ENCODE measurements at regions not wholly inside any gene's neighbourhood (a gene's known extent, or its start where the extent isn't known, plus 50 kb on each side); places are given as distances from the start of the nearest gene placed in this dataset.

- Histone ChIP-seq H3K36me3 (ENCODE audit: control insufficient read depth in 2 of 2, insufficient read depth in 2 of 2, low read length in 1 of 2) (no peaks in the 10 kb centered on the region), H3K4me1 (ENCODE audit: control insufficient read depth in 2 of 2, insufficient read depth in 2 of 2, low read length in 2 of 2) (peaks cover 5 to 7% of the 10 kb centered on the region in 2 donors), H3K27me3 (ENCODE audit: control insufficient read depth in 2 of 2, insufficient read depth in 1 of 2, low read length in 1 of 2) (no peaks in the 10 kb centered on the region), H3K27ac (ENCODE audit: low read depth in 1 of 2, low read length in 1 of 2) (no peak overlapping the region), H3K9me3 (ENCODE audit: control insufficient read depth in 2 of 2, insufficient read depth in 1 of 2, low read length in 1 of 2) (no peaks in the 10 kb centered on the region), H3K4me3 (ENCODE audit: low read length in 2 of 2) (no peak overlapping the region)
- 41% methylated on average over 8 of the region's 8 CpGs for WGBS
- DNase-seq (ENCODE audit: low read depth in 6 of 9, low spot score in 9 of 9) = no peak
Observed at GRCh38 chr11:86182976-86183584, 61.5 kb upstream of the EED start.

DNA sequence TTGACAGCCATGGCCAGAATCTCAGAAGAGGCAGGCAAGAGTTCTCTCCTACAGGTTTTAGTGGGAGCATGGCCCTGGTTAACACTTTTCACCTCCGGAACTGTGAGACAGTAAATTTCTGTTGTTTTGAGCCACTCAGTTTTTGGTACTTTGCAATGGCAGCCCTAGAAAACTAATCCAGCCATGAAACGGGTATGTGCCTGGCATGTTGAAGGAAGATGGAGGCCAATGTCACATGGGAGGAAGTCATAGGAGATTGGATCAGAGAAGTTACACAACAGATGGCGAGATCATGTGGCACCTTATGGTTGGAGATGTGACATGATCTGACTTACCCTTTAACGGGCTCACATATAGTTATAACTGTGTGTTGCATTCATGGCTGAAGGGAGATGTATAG lies 63.2 kb upstream of the EED start:
- 82% methylated on average over 4 of the region's 4 CpGs for WGBS
- peaks cover 5 to 9% of the 10 kb centered on the region in 2 donors for H3K4me1 ChIP-seq (ENCODE audit: control insufficient read depth in 2 of 2, insufficient read depth in 2 of 2, low read length in 2 of 2)
- H3K27me3 ChIP-seq (ENCODE audit: control insufficient read depth in 2 of 2, insufficient read depth in 1 of 2, low read length in 1 of 2) = no peaks in the 10 kb centered on the region
- DNase-seq (ENCODE audit: low read depth in 6 of 9, low spot score in 9 of 9) = no peak
- H3K9me3 ChIP-seq (ENCODE audit: control insufficient read depth in 2 of 2, insufficient read depth in 1 of 2, low read length in 1 of 2) = no peaks in the 10 kb centered on the region
- H3K27ac ChIP-seq (ENCODE audit: low read depth in 1 of 2, low read length in 1 of 2) = peak overlapping the region in 1 of 2 donors; percentile 64
- no peaks in the 10 kb centered on the region for H3K36me3 ChIP-seq (ENCODE audit: control insufficient read depth in 2 of 2, insufficient read depth in 2 of 2, low read length in 1 of 2)
- H3K4me3 ChIP-seq (ENCODE audit: low read length in 2 of 2) = no peak overlapping the region

GRCh38 chr11:86180851-86181250 lies 63.7 kb upstream of the EED start:
- H3K4me3 ChIP-seq (ENCODE audit: low read length in 2 of 2) = no peak overlapping the region
- DNase-seq (ENCODE audit: low read depth in 6 of 9, low spot score in 9 of 9) = no peak
- no peaks in the 10 kb centered on the region for H3K36me3 ChIP-seq (ENCODE audit: control insufficient read depth in 2 of 2, insufficient read depth in 2 of 2, low read length in 1 of 2)
- WGBS = 27% methylated on average over 4 of the region's 4 CpGs
- H3K27me3 ChIP-seq (ENCODE audit: control insufficient read depth in 2 of 2, insufficient read depth in 1 of 2, low read length in 1 of 2) = no peaks in the 10 kb centered on the region
- no peaks in the 10 kb centered on the region for H3K9me3 ChIP-seq (ENCODE audit: control insufficient read depth in 2 of 2, insufficient read depth in 1 of 2, low read length in 1 of 2)
- H3K4me1 ChIP-seq (ENCODE audit: control insufficient read depth in 2 of 2, insufficient read depth in 2 of 2, low read length in 2 of 2) = peaks cover 5 to 9% of the 10 kb centered on the region in 2 donors
- H3K27ac ChIP-seq (ENCODE audit: low read depth in 1 of 2, low read length in 1 of 2) = peak overlapping the region in 1 of 2 donors; percentile 64

DNA sequence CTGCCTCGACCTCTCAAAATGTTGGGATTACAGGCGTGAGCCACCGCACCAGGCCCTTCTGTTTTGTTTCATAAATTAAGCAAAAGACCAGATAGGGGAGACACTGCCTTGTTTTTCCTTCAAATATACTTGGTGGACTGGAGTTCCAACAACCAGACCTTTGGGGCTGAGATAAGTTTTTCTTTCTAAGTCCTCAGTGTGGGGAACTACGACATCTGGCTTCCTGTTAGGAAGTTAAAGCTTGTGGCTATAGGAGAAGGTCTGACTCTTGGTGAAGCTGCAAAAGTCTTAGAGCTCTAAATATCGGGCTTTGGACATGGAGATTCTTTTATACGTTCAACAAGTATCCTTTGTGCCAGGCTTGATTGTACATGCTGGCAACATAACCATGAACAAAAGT lies 64.1 kb upstream of the EED start:
- no peaks in the 10 kb centered on the region for H3K9me3 ChIP-seq (ENCODE audit: control insufficient read depth in 2 of 2, insufficient read depth in 1 of 2, low read length in 1 of 2)

DNA sequence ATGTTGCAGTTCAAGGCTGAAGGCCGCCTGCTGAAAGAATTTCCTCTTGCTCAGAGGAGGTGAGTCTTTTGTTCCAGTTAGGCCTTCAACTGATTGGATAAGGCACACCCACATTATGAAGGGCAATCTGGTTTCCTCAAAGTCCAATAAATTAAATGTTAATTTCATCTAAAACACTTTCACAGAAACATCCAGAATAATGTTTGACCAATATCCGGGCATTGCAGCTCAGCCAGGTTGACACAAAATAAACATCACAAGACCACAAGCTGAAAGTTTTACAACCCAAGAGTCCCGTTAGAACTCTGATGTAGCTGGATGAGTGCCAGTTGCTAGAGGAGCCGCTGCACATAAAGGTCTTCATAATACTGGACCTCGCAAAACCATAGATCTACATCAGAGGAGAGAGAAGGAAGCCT lies 64.9 kb upstream of the EED start:
- Histone ChIP-seq H3K4me1 (ENCODE audit: control insufficient read depth in 2 of 2, insufficient read depth in 2 of 2, low read length in 2 of 2) (peaks cover 5 to 10% of the 10 kb centered on the region in 2 donors), H3K27me3 (ENCODE audit: control insufficient read depth in 2 of 2, insufficient read depth in 1 of 2, low read length in 1 of 2) (no peaks in the 10 kb centered on the region), H3K27ac (ENCODE audit: low read depth in 1 of 2, low read length in 1 of 2) (no peak overlapping the region), H3K9me3 (ENCODE audit: control insufficient read depth in 2 of 2, insufficient read depth in 1 of 2, low read length in 1 of 2) (no peaks in the 10 kb centered on the region), H3K4me3 (ENCODE audit: low read length in 2 of 2) (no peak overlapping the region), H3K36me3 (ENCODE audit: control insufficient read depth in 2 of 2, insufficient read depth in 2 of 2, low read length in 1 of 2) (no peaks in the 10 kb centered on the region)
- no peak for DNase-seq (ENCODE audit: low read depth in 6 of 9, low spot score in 9 of 9)
- WGBS = 74% methylated on average over 5 of the region's 5 CpGs

More for the DNA sequence above, 64.1 kb upstream of the EED start:
- 33% methylated on average over 6 of the region's 6 CpGs for WGBS
- Histone ChIP-seq H3K4me3 (ENCODE audit: low read length in 2 of 2) (no peak overlapping the region), H3K27ac (ENCODE audit: low read depth in 1 of 2, low read length in 1 of 2) (peak overlapping the region in 1 of 2 donors; percentile 27), H3K4me1 (ENCODE audit: control insufficient read depth in 2 of 2, insufficient read depth in 2 of 2, low read length in 2 of 2) (peaks cover 5 to 9% of the 10 kb centered on the region in 2 donors), H3K27me3 (ENCODE audit: control insufficient read depth in 2 of 2, insufficient read depth in 1 of 2, low read length in 1 of 2) (no peaks in the 10 kb centered on the region), H3K36me3 (ENCODE audit: control insufficient read depth in 2 of 2, insufficient read depth in 2 of 2, low read length in 1 of 2) (no peaks in the 10 kb centered on the region)
- DNase-seq (ENCODE audit: low read depth in 6 of 9, low spot score in 9 of 9) = no peak

DNA sequence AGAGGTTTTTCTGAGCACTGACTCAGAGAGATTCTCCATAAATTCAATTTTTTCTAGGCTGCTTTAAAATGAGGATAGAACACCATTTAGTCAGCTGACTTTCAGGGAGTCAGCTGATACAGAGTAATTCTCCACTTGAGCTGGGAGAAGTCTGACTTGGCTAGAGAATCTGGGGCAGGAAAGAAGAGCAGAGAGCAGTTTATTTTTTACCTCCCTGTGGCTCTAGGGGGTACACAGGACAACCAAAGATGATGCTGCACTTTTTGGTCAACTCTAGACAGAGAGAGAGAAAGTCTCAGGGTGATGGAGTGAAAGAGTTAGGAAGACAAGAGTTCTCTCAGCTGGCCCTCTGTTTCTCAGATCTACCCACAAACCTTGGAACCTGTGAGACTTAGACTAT lies 67.3 kb upstream of the EED start:
- Histone ChIP-seq H3K27me3 (ENCODE audit: control insufficient read depth in 2 of 2, insufficient read depth in 1 of 2, low read length in 1 of 2) (no peaks in the 10 kb centered on the region), H3K4me1 (ENCODE audit: control insufficient read depth in 2 of 2, insufficient read depth in 2 of 2, low read length in 2 of 2) (peaks cover 0 to 23% of the 10 kb centered on the region in 2 donors), H3K27ac (ENCODE audit: low read depth in 1 of 2, low read length in 1 of 2) (no peak overlapping the region), H3K36me3 (ENCODE audit: control insufficient read depth in 2 of 2, insufficient read depth in 2 of 2, low read length in 1 of 2) (no peaks in the 10 kb centered on the region), H3K9me3 (ENCODE audit: control insufficient read depth in 2 of 2, insufficient read depth in 1 of 2, low read length in 1 of 2) (no peaks in the 10 kb centered on the region), H3K4me3 (ENCODE audit: low read length in 2 of 2) (no peak overlapping the region)
- no peak for DNase-seq (ENCODE audit: low read depth in 6 of 9, low spot score in 9 of 9)

DNA sequence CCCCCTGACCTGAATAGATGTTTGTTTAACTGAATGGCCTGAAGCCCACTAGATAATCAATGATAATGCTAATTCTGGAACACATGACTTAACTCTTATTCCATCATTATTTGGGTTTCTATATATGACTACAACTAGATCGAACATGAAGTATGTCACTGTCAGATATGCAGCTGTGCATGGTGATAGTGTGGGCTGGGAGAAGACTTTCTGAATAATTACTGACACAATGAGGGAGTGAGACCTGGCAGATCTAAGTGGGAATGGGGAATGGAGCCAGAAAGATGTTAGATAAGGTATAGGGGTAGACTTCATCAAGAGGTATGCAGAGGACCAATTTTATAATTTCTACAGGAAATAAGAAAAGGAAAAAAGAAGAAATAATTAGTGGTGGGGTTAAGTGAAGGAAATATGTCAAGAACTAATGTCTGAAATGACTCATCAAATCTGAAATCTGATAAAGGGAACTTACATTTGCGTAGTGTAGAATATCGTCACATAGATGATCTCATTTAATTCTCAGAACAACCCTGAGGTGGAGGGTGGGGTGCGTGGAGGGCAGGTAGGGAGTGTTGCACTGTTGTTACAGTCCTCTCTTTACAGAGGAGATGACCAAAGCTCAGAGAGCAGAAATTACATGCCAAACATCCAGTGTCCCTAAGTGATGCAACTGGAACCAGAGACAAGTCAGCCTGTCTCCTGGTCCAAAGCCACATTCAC lies 68.2 kb upstream of the EED start:
- H3K4me3 ChIP-seq (ENCODE audit: low read length in 2 of 2) = no peak overlapping the region
- peaks cover 0 to 23% of the 10 kb centered on the region in 2 donors for H3K4me1 ChIP-seq (ENCODE audit: control insufficient read depth in 2 of 2, insufficient read depth in 2 of 2, low read length in 2 of 2)
- H3K27ac ChIP-seq (ENCODE audit: low read depth in 1 of 2, low read length in 1 of 2) = no peak overlapping the region
- H3K36me3 ChIP-seq (ENCODE audit: control insufficient read depth in 2 of 2, insufficient read depth in 2 of 2, low read length in 1 of 2) = no peaks in the 10 kb centered on the region
- H3K9me3 ChIP-seq (ENCODE audit: control insufficient read depth in 2 of 2, insufficient read depth in 1 of 2, low read length in 1 of 2) = no peaks in the 10 kb centered on the region
- 77% methylated on average over 4 of the region's 4 CpGs for WGBS
- H3K27me3 ChIP-seq (ENCODE audit: control insufficient read depth in 2 of 2, insufficient read depth in 1 of 2, low read length in 1 of 2) = no peaks in the 10 kb centered on the region
- no peak for DNase-seq (ENCODE audit: low read depth in 6 of 9, low spot score in 9 of 9)

GRCh38 chr11:86175626-86176025 lies 68.9 kb upstream of the EED start:
- H3K27ac ChIP-seq (ENCODE audit: low read depth in 1 of 2, low read length in 1 of 2) = no peak overlapping the region
- 98% methylated on average over 2 of the region's 2 CpGs for WGBS

DNA sequence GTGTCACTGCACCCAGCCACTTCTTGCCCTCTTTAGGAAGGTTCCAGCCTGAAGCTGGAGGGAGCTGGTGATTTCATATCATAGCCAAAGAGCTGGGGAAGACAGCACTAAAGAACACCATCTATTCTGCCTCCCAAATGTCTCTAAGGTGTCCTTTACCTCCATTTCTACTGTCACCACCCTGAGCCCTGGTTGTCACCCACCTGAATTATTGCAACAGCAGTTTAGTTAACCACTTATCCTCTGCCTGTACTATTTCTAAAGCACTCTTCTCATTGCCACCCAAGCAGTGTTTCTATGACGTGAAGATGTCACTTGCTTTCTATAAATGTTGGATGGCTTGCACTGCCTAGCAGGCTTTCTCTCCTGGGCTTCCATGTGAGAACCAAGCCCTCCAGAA lies 69.4 kb upstream of the EED start:
- no peaks in the 10 kb centered on the region for H3K27me3 ChIP-seq (ENCODE audit: control insufficient read depth in 2 of 2, insufficient read depth in 1 of 2, low read length in 1 of 2)
- whole genome bisulfite sequencing = 98% methylated on average over 1 of the region's 1 CpG

More at GRCh38 chr11:86175626-86176025, 68.9 kb upstream of the EED start:
- Histone ChIP-seq H3K9me3 (ENCODE audit: control insufficient read depth in 2 of 2, insufficient read depth in 1 of 2, low read length in 1 of 2) (no peaks in the 10 kb centered on the region), H3K36me3 (ENCODE audit: control insufficient read depth in 2 of 2, insufficient read depth in 2 of 2, low read length in 1 of 2) (no peaks in the 10 kb centered on the region), H3K4me1 (ENCODE audit: control insufficient read depth in 2 of 2, insufficient read depth in 2 of 2, low read length in 2 of 2) (peaks cover 0 to 22% of the 10 kb centered on the region in 2 donors), H3K27me3 (ENCODE audit: control insufficient read depth in 2 of 2, insufficient read depth in 1 of 2, low read length in 1 of 2) (no peaks in the 10 kb centered on the region), H3K4me3 (ENCODE audit: low read length in 2 of 2) (no peak overlapping the region)
- DNase-seq (ENCODE audit: low read depth in 6 of 9, low spot score in 9 of 9) = no peak

More for the DNA sequence above, 69.4 kb upstream of the EED start:
- no peaks in the 10 kb centered on the region for H3K9me3 ChIP-seq (ENCODE audit: control insufficient read depth in 2 of 2, insufficient read depth in 1 of 2, low read length in 1 of 2)
- H3K27ac ChIP-seq (ENCODE audit: low read depth in 1 of 2, low read length in 1 of 2) = no peak overlapping the region
- no peaks in the 10 kb centered on the region for H3K36me3 ChIP-seq (ENCODE audit: control insufficient read depth in 2 of 2, insufficient read depth in 2 of 2, low read length in 1 of 2)
- no peak overlapping the region for H3K4me3 ChIP-seq (ENCODE audit: low read length in 2 of 2)
- DNase-seq (ENCODE audit: low read depth in 6 of 9, low spot score in 9 of 9) = no peak
- H3K4me1 ChIP-seq (ENCODE audit: control insufficient read depth in 2 of 2, insufficient read depth in 2 of 2, low read length in 2 of 2) = peaks cover 0 to 19% of the 10 kb centered on the region in 2 donors
